Erythroblast (primary cell): ENCODE measurements at regions not wholly inside any gene's neighbourhood (a gene's known extent, or its start where the extent isn't known, plus 50 kb on each side); places are given as distances from the start of the nearest gene placed in this dataset.

Experiments
- DNase-seq, 2 experiments: peaks; one replicate each; lab custom pipeline; 2025; lab: John Stamatoyannopoulos, UW
- GATA1 ChIP-seq: IDR thresholded peaks from 2 replicates; pipeline ENCODE4 v1.6.1; 2011; ENCODE audit warnings: low read depth, mild to moderate bottlenecking, control low read depth, low read length, moderate library complexity
- POLR2A ChIP-seq: IDR thresholded peaks from 2 replicates; pipeline ENCODE4 v1.6.1; 2011; ENCODE audit warnings: mild to moderate bottlenecking, low read length

DNA sequence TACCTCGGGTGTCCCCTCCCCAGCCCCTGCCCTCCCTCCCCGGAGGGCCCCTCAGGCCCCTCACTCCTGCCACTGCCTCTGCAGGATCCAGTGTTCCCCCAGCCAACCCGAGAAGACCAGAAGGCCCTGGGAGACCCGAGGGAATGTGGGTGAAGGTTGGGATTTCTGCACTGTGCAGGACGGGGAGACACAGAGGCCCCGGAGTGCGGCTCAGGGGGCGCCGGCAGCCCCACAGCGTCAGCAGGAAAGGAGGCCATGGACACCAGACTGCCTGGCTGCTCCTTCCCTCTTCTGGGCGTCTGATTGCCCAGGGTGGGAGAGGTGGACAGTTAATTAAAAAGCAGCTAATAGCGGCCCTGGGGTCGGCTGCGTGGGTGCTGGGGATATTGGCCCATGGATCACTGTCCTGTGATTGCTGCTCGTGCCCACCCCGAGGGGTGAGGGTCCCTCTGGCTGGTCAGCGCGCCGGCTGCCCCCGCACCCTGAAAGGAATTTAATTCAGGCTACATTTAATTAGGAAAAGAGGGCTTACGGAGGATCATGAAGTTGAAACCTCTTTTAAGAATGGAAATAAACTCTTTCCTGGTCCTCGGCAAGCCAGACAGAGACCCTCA is 57.8 kb upstream of the NKX1-1 start:
- TF ChIP-seq GATA1: no peak
- no peak for TF ChIP-seq POLR2A
- no peak for DNase-seq

DNA sequence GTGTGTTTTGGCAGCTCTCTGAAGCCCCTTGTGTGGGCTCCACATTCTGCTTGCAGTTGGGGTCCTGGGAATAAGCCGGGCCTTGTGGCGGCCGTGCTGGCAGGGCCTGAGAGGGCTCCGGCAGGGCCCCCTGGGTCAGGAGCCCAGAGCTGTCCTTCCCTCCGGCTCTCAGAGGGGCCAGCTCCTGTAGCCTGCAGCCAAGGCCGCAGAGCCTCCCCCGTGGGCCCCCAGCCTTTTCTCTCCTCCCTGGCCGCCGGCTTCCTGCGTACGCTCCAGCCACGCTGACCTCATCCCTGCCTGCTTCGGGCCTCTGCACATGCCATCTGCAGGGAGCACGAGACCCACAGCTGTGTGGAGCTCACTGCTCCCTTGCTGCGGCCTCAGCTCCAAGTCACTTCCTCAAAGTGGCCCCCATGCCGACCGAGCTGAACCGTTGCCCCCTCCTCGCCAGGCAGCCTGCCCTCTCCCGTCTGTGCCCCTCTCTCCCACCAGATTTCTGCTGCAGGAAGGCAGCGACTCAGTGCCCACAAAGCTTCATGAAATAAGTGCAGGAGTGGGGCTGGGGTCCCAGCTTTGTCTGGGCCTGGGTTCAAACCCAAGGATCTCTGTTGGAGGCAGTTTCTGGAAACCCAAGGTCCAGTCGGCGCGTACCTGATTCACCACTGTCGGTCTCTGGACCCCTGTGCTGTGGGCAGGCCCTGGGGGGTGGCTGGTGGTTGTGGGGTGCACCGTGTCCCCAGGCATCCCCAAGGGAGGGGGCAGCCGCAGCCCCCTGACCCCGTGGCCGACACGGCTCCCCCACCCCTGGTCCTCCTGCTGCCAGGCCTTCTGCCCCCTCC is 57.1 kb upstream of the NKX1-1 start:
- no peak for TF ChIP-seq GATA1
- TF ChIP-seq POLR2A: no peak
- DNase-seq: no peak

DNA sequence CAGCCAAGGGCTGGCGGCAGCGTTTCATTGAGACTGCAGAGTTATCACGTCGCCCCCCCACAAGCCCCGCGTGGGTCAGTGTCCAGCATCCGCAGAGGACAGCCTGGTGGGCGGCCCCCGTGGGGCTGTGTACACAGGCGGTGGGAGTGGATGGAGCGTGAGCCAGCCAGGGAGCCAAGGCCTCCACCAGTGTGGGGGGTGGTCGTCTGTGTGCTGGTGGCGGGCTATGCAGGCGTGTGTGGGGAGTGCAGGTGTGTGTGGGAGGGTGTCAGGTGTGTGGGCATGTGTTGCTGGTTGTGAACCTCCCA is 56.5 kb upstream of the NKX1-1 start:
- no peak for DNase-seq
- TF ChIP-seq POLR2A: no peak
- no peak for TF ChIP-seq GATA1

DNA sequence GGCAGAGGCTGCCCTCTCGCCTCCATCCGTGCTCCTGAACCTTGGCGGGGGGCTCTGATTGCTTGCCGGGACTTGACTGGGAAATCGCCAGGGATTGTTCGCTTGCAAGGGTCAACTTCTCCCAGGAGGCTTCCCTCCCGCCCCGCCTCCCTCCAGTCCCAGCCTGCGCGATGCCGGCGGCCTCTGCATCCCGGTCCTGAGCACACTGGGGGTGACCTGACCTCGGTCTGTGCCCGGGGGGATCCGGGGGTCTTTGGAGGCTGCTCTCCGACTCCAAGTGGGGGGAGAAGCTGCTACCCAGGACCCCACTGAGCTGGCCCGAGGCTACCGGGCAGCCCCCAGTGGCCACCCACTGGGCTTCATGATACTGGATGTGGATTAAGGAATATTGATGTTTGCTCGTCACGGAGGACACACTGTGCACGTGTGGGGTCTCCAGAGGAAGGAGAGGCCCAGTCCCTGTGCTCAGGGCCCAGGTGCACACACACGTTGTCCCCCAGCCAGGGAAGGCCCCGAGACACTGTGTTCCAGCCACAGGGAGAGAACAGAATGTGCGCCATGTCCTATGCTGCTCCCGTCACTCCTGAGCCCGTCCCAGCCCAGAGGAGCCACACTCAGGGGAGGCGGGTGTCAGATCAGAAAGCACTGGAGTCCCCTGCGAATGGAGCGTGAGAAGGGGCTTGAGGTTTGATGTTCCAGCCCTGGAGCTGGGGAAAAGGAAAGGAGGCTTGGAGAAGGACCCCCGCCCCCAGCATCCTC is 55.9 kb upstream of the NKX1-1 start:
- no peak for TF ChIP-seq POLR2A
- TF ChIP-seq GATA1: no peak
- no peak for DNase-seq

DNA sequence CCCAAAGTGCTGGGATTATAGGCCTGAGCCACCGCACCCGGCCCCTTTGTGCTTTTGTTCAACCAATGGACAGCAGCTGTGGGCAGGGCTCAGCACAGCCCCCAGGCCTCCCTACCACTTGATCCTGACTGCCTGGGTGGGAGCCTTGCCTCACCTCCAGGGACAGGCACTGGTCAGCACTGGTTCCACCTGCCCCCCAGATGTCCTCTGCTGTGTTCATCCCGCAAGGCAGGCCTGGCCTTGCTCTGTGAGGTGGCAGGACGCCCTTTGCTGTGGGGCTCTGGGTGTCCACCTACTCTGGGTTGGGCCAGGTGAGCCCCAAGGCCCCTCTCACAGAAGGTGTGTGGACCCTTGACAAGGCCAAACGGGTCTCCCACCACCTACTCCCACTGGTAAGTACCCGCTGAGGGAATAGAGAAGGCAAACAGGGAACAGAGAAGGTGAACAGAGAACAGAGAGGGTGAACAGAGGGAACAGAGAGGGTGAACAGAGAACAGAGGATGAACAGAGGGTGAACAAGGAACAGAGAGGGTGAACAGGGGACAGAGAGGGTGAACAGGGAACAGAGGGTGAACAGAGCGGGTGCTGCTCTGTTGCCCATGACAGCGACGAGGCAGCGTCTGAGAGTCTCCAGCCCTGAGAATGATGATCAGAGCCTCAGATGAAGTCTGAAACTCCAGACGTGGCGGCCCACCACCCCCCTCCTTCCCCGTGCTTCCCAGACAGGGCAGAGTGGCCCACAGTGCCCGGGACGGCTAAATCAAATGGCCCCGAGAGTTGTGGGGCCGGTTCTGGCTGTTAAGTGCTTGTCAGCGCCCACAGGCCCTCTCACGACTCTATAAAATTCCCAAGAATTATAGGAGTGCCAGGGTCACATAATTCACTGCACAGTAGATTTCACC is 55.0 kb upstream of the NKX1-1 start:
- DNase-seq: no peak
- TF ChIP-seq POLR2A: no peak
- TF ChIP-seq GATA1: no peak

DNA sequence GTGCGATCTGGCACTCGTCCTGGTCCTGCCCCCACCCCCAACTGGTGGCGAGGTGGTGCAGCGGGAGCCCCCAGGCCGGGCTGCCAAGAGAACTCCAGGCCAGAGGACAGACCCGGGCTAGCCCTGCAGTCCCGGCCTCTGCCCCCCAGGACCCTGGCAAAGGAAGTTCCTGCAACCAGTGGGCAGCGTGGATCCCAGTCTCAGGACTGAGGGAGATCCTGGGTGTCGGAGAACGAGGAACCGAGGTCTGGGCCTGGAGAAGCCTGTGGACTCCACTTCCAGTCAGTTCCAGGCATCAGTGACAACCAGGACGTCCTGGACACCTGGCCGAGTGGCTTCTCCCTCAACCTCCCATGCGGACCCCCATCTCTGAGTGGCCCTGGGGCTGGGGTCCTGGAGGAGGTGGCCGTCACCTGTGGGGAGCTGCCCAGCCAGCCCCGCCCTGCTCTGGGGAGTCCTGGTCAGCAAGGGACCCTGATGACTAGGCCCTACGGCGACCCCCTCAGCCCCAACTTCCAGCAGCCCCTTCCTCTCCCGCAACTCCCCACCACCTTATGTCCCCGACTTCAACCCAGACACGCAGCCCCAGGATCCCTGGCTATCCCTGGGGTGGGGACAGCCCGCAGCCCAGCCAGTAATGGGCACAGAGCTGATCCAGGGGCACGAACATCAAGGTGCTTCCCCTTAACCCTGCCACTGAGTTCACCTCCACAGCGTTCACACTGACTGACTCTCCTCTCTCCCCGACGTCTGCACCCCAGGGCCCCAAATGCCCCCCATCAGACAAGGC is 53.7 kb upstream of the NKX1-1 start:
- DNase-seq: no peak
- TF ChIP-seq POLR2A (no peak), GATA1 (no peak)

DNA sequence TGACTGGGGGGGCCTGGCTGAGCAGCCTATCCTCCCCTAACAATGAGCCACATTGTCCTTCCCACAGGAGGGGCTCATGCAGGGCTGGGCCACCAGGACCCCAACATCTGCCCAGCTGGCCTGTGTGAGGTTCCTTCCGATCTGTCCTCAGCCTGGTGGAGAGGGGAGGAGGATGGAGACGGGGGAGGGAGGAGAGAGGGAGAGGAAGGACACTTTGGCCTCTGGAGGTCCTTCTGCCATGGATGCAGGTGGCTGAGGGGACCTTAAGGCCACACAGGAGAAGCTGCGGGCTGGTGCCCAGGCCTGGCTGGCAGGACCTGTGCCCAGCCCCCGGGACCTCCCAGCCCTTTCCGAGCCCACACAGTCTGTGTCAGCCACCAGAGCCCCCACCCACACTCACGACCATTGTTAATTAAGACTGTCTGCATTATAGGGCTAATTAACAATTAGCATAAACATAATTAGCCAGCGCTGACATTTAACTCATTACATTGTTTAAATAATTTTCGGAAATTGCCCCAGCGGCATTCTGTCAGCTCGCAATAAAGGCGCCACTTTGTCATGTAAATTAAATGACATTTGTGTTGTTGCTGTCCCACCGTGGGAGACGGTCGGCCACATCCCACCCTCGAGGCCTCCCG is 53.0 kb upstream of the NKX1-1 start:
- TF ChIP-seq POLR2A (no peak), GATA1 (no peak)
- DNase-seq: no peak

DNA sequence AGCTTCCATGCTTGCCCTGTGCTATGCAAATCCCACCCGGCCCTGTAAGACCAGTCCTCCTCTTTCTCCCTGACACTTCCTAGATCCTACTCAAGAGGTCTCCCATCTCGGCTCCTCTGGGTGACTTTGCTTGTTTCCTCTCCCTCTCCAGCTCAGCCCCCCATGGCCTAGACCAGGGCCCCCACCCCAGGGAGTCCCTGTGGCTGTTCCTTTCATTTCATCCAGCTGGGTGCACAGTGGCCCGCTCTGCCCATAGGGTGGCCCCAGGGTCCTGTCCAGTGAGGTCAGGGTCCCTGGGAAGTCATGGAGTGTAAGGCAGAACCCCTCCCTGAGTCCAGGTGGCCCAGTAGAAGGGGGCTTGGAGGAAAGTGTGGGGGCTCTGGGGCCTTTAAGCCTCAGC is 52.3 kb upstream of the NKX1-1 start:
- TF ChIP-seq GATA1: no peak
- TF ChIP-seq POLR2A: no peak
- DNase-seq: no peak
